IPS-NIHi7 (cell line): ENCODE measurements at regions not wholly inside any gene's neighbourhood (a gene's known extent, or its start where the extent isn't known, plus 50 kb on each side); places are given as distances from the start of the nearest gene placed in this dataset.
A peak's percentile ranks its signal among the peaks of the same experiment; 100 is the strongest.
"Not testable (repeated sequence)": the region's sequence is repeated elsewhere in the genome, so short reads cannot be mapped to it uniquely, and the experiment has no call there.

Source experiments
- DNase-seq: peaks from one replicate; pipeline ENCODE4 v3.0.0; 2012; ENCODE audit warnings: mixed read lengths; ENCODE audit errors: extremely low spot score

DNA sequence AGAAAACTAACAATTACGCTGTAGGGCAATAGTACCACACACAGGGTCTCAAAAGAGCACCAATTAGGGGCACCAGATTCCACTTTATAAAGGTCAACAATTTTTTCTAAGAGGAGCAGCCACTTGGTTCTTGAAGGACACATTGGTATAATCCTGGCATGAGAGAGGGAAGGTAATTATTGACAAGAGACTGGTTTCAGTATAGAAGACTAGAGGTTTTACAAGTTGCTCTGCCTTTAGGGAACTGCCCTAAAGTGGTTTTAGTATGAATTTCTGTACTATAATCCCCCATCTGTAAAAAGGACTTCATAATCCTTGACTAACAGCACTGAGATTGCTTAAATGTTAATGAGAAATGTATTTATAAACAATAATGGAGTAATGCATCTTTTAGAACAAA, 648.5 kb upstream of the PTBP2 start:
- DNase-seq = no peak

- no peak for DNase-seq
Measured at GRCh38 chr1:96074422-96074821, 647.2 kb upstream of the PTBP2 start.

DNA sequence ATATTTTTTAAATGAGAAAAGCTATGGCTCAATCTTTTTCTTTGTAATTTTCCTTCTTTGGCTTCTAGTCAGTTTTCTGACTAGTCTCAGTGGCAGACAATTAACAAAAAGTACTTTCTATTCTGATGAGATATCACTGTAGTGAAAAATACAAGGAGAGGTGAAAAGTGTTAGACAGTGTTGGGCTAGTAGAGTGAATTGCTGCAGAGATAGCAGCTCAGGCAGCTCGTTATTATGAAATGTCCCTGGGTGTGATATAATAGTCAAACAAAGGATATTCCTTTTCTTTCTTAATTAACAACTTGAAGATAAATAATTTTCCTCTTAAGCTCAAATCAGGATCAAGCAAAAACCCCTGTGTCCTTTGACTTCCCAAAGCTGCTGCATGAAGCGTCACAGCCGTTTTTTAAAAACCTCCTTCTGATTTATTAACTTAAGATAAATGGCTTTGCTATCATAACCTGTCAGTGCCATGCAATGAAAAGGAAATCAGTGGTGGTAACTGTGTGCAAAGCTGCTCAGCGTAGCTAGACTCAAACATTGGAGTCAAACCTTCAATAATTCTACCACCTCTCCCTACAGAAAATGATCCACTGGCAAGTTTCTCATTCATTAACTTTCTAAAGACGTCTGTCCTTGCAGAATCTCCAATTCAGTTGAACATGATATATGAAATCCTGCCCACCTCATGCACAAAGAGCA, 646.6 kb upstream of the PTBP2 start:
- DNase-seq = no peak

DNA sequence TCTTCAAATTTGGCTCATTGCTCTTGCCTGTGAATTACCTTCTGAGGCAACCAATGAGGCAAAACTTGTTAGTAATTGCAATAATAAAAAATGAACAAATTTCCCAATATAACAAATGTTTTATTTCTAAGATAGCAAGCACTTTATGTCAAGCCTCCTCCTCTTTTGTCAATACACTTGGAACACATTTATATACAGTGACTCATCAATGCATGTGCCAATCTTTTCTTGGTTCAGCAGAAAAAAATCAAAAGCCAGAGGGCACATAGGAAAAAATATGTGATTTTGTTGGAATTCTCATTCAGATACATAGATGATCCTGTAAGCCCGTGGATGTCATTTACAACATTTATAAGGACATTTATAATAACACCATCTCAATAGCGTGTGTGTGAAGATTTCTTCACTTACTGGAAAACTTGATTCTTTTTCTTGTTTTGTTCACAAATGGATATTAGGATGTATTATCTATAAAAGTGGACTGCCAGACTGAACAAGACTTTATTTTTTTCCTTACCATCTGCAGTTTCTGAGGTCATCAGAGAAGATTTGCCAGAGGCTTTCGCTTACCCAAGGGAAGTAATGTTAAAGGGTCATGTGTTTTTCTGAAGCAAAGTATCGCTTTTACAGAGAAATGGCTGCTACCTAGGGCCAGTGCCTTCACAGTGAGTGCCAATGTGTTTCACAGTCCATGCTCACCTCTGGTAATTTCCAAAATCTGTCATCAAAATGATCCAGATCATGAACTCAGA, 645.7 kb upstream of the PTBP2 start:
- no peak for DNase-seq

GRCh38 chr1:96076589-96076988, 645.0 kb upstream of the PTBP2 start:
- DNase-seq = no peak

- DNase-seq = no peak
Measured at GRCh38 chr1:96079581-96079980, 642.0 kb upstream of the PTBP2 start.

DNA sequence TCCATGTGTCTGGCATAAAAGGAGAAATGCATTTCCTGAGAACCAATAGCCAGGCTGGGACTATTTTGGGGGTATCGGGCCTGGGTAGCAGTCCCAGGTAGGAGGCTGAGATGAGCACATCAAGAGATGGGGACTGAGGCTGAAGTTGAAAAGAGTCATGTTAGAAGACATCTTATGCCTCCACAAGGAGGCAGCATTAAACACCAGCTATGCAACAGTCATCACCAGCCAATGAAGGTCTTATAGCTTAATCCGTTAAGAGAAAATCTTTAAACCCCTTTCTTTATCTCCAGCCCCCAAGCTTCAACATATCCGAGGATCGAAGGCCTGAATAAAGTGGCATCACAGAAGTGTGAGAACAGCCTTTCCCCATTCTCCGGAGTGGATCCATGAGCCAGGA, 640.7 kb upstream of the PTBP2 start:
- peak; percentile 30 for DNase-seq

GRCh38 chr1:96087719-96088118, 633.9 kb upstream of the PTBP2 start:
- DNase-seq = no peak

GRCh38 chr1:96090134-96090533, 631.5 kb upstream of the PTBP2 start:
- no peak for DNase-seq

DNA sequence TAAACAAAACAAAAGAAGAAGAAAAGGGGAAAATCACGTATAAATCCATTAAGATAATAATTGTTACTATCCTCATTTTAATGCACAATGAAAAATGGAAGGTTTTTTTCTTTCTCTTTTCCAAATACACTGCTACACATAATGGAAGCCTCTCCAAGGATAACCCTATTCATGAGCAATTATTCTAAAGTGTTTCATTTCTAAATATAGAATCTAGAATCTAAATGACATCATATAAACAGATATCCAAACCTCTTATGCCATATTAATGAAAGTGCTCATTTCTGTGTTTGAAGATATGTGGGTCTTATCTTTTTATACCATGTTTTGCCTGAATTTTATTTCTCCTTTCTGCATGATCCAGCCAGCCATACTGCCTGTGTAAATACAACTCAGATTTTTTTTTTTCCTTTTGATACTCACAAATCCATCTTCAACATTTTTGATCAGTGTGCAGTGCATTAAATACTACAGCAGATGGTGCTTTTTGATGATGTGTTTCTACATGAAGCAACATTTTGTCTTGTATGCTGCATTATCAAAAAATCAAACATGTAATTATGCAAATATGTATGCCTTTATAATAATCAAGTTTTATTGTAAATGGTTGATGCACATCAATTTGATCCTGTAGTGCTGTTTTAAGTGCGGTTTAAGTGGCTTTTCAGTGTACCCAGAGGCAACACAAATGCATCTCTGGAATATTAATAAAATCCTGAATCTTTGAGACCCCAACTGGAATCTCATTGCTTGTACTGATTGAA, 625.6 kb upstream of the PTBP2 start:
- no peak for DNase-seq

DNA sequence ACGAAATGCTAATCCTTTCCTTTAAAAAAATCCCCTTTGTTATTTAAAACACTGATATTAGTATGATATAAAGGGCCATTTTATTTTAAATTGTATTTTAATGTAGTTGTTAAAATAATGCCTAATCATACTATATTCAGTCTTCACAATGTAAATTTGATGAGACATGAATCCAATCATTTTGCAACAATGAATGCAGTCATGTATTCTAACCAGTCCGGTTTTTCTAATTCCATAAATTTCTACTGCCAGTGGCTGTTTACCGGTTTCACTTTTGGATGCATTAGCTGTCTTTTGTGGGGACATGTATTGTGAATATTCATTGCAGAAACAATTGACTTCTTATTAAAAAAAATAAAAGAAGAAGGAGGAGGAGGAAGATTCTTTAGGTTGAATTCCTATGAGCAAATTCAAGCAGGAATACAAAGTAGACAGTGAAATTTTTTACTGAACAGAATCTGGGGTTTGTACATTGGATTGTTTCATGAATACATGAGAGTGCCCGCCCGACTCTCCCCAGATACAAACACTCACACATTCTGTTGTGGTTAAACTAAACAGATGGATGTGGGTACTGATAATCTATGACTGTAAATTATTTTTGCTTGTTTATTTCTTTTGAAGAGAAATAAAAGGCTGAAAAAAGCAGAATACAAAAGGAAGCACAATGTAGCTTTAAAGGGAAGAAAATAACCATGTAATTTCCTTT, 624.8 kb upstream of the PTBP2 start:
- no peak for DNase-seq

DNA sequence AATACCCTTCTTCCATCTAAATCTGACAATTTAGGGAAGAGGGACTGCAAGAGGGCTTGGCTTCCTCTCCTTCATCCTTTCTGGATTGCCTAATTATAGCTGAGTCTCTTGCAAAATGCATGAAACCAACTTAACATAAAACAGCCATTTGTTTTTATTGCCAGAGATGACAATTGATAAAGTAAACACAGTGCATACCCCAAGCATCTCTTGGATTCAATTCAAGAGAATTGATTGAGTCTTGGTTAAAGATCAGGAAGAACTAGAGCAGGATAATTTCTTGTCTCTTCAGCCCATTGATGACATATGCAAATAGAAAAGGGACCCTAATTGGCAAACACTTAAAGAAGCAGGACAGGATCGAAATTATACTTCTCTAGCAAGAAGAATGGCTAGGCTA, 617.1 kb upstream of the PTBP2 start:
- no peak for DNase-seq

- DNase-seq = no peak
Measured at GRCh38 chr1:96104906-96105305, 616.7 kb upstream of the PTBP2 start.

- no peak for DNase-seq
Measured at GRCh38 chr1:96116731-96117130, 604.9 kb upstream of the PTBP2 start.

DNA sequence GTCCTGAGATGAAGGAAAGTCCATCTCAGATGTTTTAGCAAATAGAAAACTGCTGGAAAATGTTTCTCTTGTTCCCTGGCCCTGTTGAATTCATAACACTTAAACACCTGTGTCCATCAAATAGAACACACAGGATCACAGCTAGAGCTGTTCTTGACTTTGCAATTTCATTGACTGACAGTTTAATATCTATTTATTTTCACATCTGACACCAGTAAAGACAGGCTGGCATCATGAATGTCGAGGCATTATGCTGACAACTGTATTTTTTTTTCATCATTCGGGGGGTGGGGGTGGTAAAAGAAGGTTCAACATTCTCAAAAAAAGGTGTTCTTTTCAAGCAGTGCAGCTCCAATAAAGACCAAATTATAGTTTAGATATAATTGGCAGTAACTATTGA, 591.2 kb upstream of the PTBP2 start:
- DNase-seq = no peak

DNA sequence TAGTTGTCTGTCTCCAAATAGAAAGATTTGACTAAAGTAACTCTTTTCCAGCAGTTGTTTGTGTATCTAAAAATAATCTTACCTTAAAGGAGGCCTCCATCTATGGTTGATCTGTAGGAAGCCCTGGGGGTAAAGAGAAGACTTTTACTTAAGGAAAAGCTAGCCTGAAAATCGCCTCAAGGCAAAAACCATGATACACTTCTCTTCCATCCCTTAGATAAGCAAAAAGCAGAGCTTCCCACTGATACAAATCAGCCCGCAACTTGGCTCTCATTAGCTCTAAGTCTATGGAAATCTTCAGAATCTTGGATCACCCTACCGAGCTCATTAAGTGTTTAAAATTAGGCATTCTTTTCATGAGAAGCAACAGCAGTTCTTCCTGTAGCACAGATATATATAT, 576.9 kb upstream of the PTBP2 start:
- no peak for DNase-seq

DNA sequence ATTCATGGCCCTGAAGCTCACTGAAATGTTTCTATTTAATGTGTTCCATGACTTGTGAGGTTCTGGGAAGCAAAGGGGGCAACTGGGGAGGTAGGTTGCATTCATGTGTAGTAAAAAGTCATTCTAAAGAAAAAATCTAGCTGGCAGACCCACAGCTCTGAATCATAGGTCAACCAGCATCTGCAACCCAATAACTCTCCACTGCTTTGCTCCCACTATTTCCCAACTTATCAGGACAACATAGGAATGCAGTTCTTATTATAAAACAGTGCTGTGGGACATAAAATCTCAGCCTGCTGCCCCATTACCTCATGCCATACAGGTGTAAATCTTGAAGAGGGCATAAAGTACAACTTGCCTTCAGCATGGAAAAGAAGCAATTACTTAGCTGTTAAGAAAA, 576.1 kb upstream of the PTBP2 start:
- DNase-seq = no peak

GRCh38 chr1:96152957-96153356, 568.6 kb upstream of the PTBP2 start:
- DNase-seq = not testable (repeated sequence)

DNA sequence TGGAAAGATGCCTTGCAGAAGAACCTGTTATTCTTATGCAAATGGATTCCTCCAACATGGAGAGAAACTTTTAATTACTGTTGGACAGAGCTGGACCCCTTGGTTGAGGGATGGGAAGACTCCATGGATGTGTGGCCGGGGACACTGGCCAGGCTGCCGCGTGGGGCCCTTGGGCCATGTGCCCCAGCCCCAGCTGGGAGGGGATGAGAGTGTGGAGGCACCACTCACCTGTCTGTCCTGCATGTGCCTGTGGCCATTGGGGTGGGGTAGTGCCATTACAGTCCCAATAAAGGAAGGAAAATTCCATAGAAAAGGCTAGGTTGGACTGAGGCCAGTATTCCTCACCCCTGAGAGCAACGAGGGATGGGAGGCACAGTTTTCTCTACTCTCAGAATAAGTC, 564.5 kb upstream of the PTBP2 start:
- DNase-seq = no peak

DNA sequence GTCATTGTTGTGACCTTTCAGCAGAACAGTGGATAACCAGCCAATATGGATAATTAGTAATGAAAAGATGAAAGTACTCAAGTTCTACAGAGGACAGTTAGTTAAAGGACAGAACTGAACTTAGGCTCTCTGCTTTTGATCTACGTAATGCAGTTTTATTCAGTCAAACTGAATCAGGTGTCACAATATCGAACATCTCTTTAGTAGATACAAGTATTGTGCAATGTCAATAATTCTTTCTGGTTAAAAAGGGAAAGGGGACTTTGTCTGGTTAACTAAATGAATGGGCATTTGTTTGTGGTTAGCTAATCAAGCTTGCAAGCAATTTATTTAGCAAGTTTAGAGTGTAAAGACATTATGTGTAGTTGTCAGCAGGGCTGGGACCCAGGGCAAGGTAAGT, 562.2 kb upstream of the PTBP2 start:
- DNase-seq = no peak

DNA sequence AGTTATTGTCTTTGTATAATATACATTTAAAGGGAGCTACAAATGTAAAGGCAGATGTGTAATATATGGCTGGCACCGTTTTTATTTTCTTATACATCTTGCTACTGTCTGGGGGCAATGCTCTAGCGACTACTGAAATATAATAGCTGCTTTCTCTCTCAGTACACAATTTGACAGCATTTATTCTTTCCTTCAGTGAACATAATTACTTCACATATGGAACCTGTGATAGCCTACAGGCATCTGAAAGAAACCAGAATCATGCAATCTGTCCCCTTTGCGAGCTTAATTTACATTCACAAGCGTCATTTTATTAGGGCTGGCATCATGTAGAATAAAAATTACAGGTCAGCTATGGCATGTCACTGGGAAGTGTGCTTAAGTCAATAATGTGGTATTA, 557.5 kb upstream of the PTBP2 start:
- no peak for DNase-seq

- DNase-seq = no peak
Measured at GRCh38 chr1:96178053-96178452, 543.5 kb upstream of the PTBP2 start.
